Peyer's patch (tissue), 4 donors: ENCODE measurements at regions not wholly inside any gene's neighbourhood (a gene's known extent, or its start where the extent isn't known, plus 50 kb on each side); places are given as distances from the start of the nearest gene placed in this dataset.
"Not testable (repeated sequence)": the region's sequence is repeated elsewhere in the genome, so short reads cannot be mapped to it uniquely, and the experiment has no call there.

Source experiments
- DNase-seq, 3 donors: peaks; one replicate each; pipeline ENCODE4 v3.0.0-alpha.2; 2017 to 2019
- H3K27ac ChIP-seq, 4 donors: fragments of 200-600 bp; sonication (generic); one replicate each; pipeline ENCODE4 v1.5.1; 2016 to 2019
- H3K27me3 ChIP-seq, 2 donors: fragments of 200-600 bp; sonication (generic); one replicate each; pipeline ENCODE4 v1.5.1; 2019
- H3K36me3 ChIP-seq, 3 donors: fragments of 200-600 bp; sonication (generic); one replicate each; pipeline ENCODE4 v1.5.1; 2016 to 2019
- H3K4me1 ChIP-seq, 4 donors: fragments of 200-600 bp; sonication (generic); one replicate each; pipeline ENCODE4 v1.5.1; 2016 to 2019
- H3K4me3 ChIP-seq, 4 donors: fragments of 200-600 bp; sonication (generic); 1 replicate in 3 of 4; 2 replicates in 1 of 4; pipeline ENCODE4 v1.5.1; 2016 to 2019; ENCODE audit warnings: mild to moderate bottlenecking in 1 of 4
- H3K9me3 ChIP-seq, 4 donors: fragments of 200-600 bp; sonication (generic); one replicate each; pipeline ENCODE4 v1.5.1; 2016 to 2019; ENCODE audit warnings: mild to moderate bottlenecking in 1 of 4
- CTCF ChIP-seq, 6 experiments: fragments of 450-650 bp in 4 of 6; fragments of 200-600 bp in 2 of 6; sonication (generic) in 1 of 6; IDR thresholded peaks; one replicate each; pipeline ENCODE4 v1.5.1; 2017 to 2019; ENCODE audit warnings: antibody characterized with exemption in 6 of 6, mild to moderate bottlenecking in 3 of 6, moderate library complexity in 1 of 6
- POLR2A ChIP-seq, 2 donors: fragments of 450-650 bp; IDR thresholded peaks; one replicate each; pipeline ENCODE4 v1.5.1; 2017; ENCODE audit warnings: antibody characterized with exemption in 2 of 2, mild to moderate bottlenecking in 2 of 2, moderate library complexity in 2 of 2

DNA sequence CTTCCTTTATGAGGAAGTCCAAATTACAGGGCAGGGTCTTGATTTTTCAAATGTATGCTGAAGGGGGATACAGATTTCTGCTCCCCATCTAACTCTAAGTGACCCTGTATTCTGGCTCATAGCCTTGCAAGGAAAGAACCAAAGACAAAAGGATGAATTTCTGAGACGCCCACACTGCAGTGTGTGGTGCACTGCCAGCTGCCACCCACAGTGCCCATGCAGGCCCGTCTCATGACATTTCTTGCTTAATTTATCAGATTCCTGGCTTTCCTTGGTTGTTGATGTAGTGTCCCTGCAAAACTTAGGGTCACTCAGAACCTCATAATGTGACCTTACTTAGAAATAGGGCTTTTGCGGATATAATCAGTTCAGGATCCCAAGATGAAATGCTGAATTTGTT lies 68.0 kb downstream of the CBLN4 start:
- H3K4me3 ChIP-seq: no peak overlapping the region
- no peaks in the 10 kb centered on the region for H3K4me1 ChIP-seq
- DNase-seq: no peak
- no peaks in the 10 kb centered on the region for H3K36me3 ChIP-seq
- no peak overlapping the region for H3K27ac ChIP-seq
- TF ChIP-seq POLR2A (IDR thresholded peaks at IDR 0.05) (no peak), CTCF (IDR thresholded peaks at IDR 0.05) (no peak)
- no peaks in the 10 kb centered on the region for H3K9me3 ChIP-seq
- H3K27me3 ChIP-seq: no peaks in the 10 kb centered on the region

DNA sequence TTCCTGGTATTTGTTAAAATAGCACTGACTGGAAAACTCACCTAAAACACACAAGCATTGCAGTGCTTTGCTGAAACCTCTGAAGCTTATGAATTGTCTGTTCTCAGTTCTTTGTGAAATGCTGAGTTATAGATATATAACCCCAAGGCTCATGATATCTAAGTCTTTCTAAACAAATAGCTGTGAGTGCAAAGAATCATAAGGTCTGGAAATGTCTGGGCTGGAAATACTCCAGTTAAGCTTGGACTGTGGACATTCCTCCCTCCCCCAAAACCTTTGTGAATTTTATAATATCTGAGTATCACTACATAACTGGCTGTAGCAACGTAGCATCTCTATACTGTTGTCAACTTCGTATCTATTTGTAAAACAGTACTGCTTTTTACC lies 69.1 kb downstream of the CBLN4 start:
- TF ChIP-seq CTCF (IDR thresholded peaks at IDR 0.05) (no peak), POLR2A (IDR thresholded peaks at IDR 0.05) (no peak)
- Histone ChIP-seq H3K27ac (no peak overlapping the region), H3K27me3 (no peaks in the 10 kb centered on the region)

GRCh38 chr20:55935448-55936208 lies 69.7 kb downstream of the CBLN4 start:
- Histone ChIP-seq H3K4me1 (no peaks in the 10 kb centered on the region), H3K4me3 (no peak overlapping the region), H3K27ac (no peak overlapping the region), H3K27me3 (no peaks in the 10 kb centered on the region), H3K9me3 (no peaks in the 10 kb centered on the region), H3K36me3 (no peaks in the 10 kb centered on the region)
- no peak for DNase-seq
- TF ChIP-seq POLR2A (IDR thresholded peaks at IDR 0.05) (no peak), CTCF (IDR thresholded peaks at IDR 0.05) (no peak)

More for the DNA sequence above, 69.1 kb downstream of the CBLN4 start:
- no peak for DNase-seq
- no peaks in the 10 kb centered on the region for H3K4me1 ChIP-seq
- H3K36me3 ChIP-seq: no peaks in the 10 kb centered on the region
- H3K4me3 ChIP-seq: no peak overlapping the region
- no peaks in the 10 kb centered on the region for H3K9me3 ChIP-seq

DNA sequence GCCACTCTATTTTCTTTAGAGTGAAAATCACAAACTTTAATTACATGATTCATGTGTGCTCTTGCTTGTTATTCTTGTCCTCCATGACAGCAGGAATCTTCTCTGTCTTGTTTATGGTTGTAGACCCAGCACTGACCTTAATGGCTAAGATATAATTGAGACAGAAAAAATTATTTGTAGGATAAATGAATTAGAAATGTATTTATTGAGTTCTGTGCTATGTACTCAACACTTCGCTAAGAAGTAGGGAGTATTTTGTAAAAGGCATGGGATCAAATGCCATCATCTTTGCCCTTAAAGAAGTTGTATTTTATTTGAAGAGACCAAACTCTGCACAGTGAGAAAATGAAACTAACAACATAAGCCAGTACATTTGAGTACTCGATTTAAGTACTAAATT lies 71.2 kb downstream of the CBLN4 start:
- Histone ChIP-seq H3K27ac (no peak overlapping the region), H3K4me3 (no peak overlapping the region), H3K4me1 (no peaks in the 10 kb centered on the region), H3K27me3 (no peaks in the 10 kb centered on the region), H3K36me3 (no peaks in the 10 kb centered on the region), H3K9me3 (no peaks in the 10 kb centered on the region)
- DNase-seq: no peak
- TF ChIP-seq CTCF (IDR thresholded peaks at IDR 0.05) (no peak), POLR2A (IDR thresholded peaks at IDR 0.05) (no peak)

- H3K27me3 ChIP-seq, H3K4me1 ChIP-seq, H3K36me3 ChIP-seq, H3K27ac ChIP-seq, H3K4me3 ChIP-seq, H3K9me3 ChIP-seq, DNase-seq: not testable (repeated sequence)
Observed at GRCh38 chr20:55930876-55931275, 74.4 kb downstream of the CBLN4 start.

- Histone ChIP-seq H3K27me3 (no peaks in the 10 kb centered on the region), H3K27ac (no peak overlapping the region)
Observed at GRCh38 chr20:55928266-55928665, 77.1 kb downstream of the CBLN4 start.

More at GRCh38 chr20:55928266-55928665, 77.1 kb downstream of the CBLN4 start:
- TF ChIP-seq POLR2A (IDR thresholded peaks at IDR 0.05) (no peak), CTCF (IDR thresholded peaks at IDR 0.05) (no peak)
- H3K36me3 ChIP-seq: no peaks in the 10 kb centered on the region
- no peaks in the 10 kb centered on the region for H3K4me1 ChIP-seq
- no peak for DNase-seq
- H3K9me3 ChIP-seq: no peaks in the 10 kb centered on the region
- H3K4me3 ChIP-seq: no peak overlapping the region
